ENCODE measurements at regions not wholly inside any gene's neighbourhood (a gene's known extent, or its start where the extent isn't known, plus 50 kb on each side); places are given as distances from the start of the nearest gene placed in this dataset.

DNA sequence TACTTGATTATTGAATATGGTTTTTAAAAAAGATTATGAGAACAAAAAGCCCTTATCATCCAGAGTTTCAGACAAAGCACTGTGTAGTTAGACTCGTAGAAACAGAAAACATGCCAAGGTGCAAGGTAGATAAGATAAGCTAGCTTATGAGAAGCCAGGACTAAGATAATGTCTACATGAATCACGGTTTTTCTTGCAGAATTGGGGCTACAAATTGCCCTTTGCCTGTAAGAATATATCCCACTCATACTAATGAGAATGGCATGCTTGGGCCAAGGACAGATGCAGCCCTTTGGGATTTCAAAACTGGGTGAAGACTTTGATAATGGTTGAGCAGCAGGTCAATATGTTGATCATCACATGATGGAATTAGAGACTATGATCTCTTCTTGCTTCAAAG lies 165.3 kb upstream of the PREP start:
- H3K36me3 ChIP-seq (ENCODE audit: control insufficient read depth in 4 of 4, insufficient read depth in 3 of 4, low read depth in 1 of 4, low read length in 3 of 4), result no peaks in the 10 kb centered on the region
- no peak overlapping the region for H3K27ac ChIP-seq (ENCODE audit: low read depth in 1 of 2, low read length in 2 of 2)
- H3K9ac ChIP-seq (ENCODE audit: low read depth in 1 of 2, low read length in 2 of 2), result no peak overlapping the region
- WGBS, result 23% methylated on average over 2 of the region's 2 CpGs
- DNase-seq (ENCODE audit: low spot score), result no peak
- H3K4me3 ChIP-seq (ENCODE audit: low read depth in 1 of 3, low read length in 3 of 3), result no peak overlapping the region
- TF ChIP-seq TAF1 (conservative IDR thresholded peaks at IDR 0.05) (no peak), EGR1 (IDR thresholded peaks at IDR 0.05; ENCODE audit: low read depth in 2 of 2) (no peak), FOXA1 (IDR thresholded peaks at IDR 0.05) (no peak), HNF4G (IDR thresholded peaks at IDR 0.05) (no peak), FOXA2 (IDR thresholded peaks at IDR 0.05) (no peak), SP1 (IDR thresholded peaks at IDR 0.05) (no peak), HNF4A (conservative IDR thresholded peaks at IDR 0.05) (no peak), RAD21 (IDR thresholded peaks at IDR 0.05) (no peak), JUND (IDR thresholded peaks at IDR 0.05) (no peak), YY1 (IDR thresholded peaks at IDR 0.05) (no peak), NR2F2 (IDR thresholded peaks at IDR 0.05) (no peak)
- TF ChIP-seq, protein P1, sequence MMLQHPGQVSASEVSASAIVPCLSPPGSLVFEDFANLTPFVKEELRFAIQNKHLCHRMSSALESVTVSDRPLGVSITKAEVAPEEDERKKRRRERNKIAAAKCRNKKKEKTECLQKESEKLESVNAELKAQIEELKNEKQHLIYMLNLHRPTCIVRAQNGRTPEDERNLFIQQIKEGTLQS (IDR thresholded peaks at IDR 0.05), result no peak
- TF ChIP-seq, protein P2, sequence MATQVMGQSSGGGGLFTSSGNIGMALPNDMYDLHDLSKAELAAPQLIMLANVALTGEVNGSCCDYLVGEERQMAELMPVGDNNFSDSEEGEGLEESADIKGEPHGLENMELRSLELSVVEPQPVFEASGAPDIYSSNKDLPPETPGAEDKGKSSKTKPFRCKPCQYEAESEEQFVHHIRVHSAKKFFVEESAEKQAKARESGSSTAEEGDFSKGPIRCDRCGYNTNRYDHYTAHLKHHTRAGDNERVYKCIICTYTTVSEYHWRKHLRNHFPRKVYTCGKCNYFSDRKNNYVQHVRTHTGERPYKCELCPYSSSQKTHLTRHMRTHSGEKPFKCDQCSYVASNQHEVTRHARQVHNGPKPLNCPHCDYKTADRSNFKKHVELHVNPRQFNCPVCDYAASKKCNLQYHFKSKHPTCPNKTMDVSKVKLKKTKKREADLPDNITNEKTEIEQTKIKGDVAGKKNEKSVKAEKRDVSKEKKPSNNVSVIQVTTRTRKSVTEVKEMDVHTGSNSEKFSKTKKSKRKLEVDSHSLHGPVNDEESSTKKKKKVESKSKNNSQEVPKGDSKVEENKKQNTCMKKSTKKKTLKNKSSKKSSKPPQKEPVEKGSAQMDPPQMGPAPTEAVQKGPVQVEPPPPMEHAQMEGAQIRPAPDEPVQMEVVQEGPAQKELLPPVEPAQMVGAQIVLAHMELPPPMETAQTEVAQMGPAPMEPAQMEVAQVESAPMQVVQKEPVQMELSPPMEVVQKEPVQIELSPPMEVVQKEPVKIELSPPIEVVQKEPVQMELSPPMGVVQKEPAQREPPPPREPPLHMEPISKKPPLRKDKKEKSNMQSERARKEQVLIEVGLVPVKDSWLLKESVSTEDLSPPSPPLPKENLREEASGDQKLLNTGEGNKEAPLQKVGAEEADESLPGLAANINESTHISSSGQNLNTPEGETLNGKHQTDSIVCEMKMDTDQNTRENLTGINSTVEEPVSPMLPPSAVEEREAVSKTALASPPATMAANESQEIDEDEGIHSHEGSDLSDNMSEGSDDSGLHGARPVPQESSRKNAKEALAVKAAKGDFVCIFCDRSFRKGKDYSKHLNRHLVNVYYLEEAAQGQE (IDR thresholded peaks at IDR 0.05), result no peak
- TF ChIP-seq, protein P3, sequence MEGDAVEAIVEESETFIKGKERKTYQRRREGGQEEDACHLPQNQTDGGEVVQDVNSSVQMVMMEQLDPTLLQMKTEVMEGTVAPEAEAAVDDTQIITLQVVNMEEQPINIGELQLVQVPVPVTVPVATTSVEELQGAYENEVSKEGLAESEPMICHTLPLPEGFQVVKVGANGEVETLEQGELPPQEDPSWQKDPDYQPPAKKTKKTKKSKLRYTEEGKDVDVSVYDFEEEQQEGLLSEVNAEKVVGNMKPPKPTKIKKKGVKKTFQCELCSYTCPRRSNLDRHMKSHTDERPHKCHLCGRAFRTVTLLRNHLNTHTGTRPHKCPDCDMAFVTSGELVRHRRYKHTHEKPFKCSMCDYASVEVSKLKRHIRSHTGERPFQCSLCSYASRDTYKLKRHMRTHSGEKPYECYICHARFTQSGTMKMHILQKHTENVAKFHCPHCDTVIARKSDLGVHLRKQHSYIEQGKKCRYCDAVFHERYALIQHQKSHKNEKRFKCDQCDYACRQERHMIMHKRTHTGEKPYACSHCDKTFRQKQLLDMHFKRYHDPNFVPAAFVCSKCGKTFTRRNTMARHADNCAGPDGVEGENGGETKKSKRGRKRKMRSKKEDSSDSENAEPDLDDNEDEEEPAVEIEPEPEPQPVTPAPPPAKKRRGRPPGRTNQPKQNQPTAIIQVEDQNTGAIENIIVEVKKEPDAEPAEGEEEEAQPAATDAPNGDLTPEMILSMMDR (IDR thresholded peaks at IDR 0.05; ENCODE audit: low read depth, low read length, missing input control), result no peak
- TF ChIP-seq, protein P4, sequence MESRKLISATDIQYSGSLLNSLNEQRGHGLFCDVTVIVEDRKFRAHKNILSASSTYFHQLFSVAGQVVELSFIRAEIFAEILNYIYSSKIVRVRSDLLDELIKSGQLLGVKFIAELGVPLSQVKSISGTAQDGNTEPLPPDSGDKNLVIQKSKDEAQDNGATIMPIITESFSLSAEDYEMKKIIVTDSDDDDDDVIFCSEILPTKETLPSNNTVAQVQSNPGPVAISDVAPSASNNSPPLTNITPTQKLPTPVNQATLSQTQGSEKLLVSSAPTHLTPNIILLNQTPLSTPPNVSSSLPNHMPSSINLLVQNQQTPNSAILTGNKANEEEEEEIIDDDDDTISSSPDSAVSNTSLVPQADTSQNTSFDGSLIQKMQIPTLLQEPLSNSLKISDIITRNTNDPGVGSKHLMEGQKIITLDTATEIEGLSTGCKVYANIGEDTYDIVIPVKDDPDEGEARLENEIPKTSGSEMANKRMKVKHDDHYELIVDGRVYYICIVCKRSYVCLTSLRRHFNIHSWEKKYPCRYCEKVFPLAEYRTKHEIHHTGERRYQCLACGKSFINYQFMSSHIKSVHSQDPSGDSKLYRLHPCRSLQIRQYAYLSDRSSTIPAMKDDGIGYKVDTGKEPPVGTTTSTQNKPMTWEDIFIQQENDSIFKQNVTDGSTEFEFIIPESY (IDR thresholded peaks at IDR 0.05), result no peak
- H3K4me1 ChIP-seq (ENCODE audit: control insufficient read depth in 4 of 4, insufficient read depth in 4 of 4, low read length in 3 of 4), result peaks cover 0 to 8% (median 0%) of the 10 kb centered on the region in 4 donors
- no peaks in the 10 kb centered on the region for H3K9me3 ChIP-seq (ENCODE audit: control insufficient read depth in 4 of 4, low read length in 3 of 4)
- peaks cover 0 to 9% (median 0%) of the 10 kb centered on the region in 4 donors for H3K27me3 ChIP-seq (ENCODE audit: control insufficient read depth in 4 of 4, insufficient read depth in 4 of 4, low read length in 3 of 4)

DNA sequence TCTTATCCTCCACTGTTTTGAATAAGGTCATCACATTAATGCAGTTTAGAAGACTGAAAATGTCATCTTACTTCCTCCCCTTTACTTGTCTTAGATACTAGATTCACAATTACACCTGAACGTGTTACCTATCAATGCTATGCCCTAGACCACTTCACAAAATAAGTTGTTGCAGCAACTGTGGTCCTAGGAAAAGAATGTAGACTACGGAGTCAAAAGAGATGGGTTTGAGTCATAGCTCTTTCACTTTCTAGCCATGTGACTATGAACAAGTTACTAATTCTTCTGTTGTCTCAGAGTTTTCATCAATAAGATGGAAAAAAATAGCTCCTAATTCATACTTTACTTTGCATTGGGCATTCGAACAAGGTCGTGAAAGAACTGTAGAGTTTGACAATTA lies 164.3 kb upstream of the PREP start:
- H3K9ac ChIP-seq (ENCODE audit: low read depth in 1 of 2, low read length in 2 of 2), result no peak overlapping the region
- H3K27ac ChIP-seq (ENCODE audit: low read depth in 1 of 2, low read length in 2 of 2), result no peak overlapping the region
- H3K4me1 ChIP-seq (ENCODE audit: control insufficient read depth in 4 of 4, insufficient read depth in 4 of 4, low read length in 3 of 4), result peaks cover 0 to 8% (median 0%) of the 10 kb centered on the region in 4 donors
- TF ChIP-seq EGR1 (IDR thresholded peaks at IDR 0.05; ENCODE audit: low read depth in 2 of 2) (no peak), RXRA (IDR thresholded peaks at IDR 0.05) (no peak), SP1 (IDR thresholded peaks at IDR 0.05) (no peak), NR2F2 (IDR thresholded peaks at IDR 0.05) (no peak), YY1 (IDR thresholded peaks at IDR 0.05) (no peak), RAD21 (IDR thresholded peaks at IDR 0.05) (no peak), FOXA2 (IDR thresholded peaks at IDR 0.05) (no peak)
- TF ChIP-seq, protein P3 (IDR thresholded peaks at IDR 0.05; ENCODE audit: low read depth, low read length, missing input control), result no peak
- TF ChIP-seq, protein P1 (IDR thresholded peaks at IDR 0.05), result no peak
- TF ChIP-seq, protein P2 (IDR thresholded peaks at IDR 0.05), result no peak
- no peak for DNase-seq (ENCODE audit: low spot score)
- 81% methylated on average over 4 of the region's 4 CpGs for WGBS
- no peaks in the 10 kb centered on the region for H3K9me3 ChIP-seq (ENCODE audit: control insufficient read depth in 4 of 4, low read length in 3 of 4)
- H3K27me3 ChIP-seq (ENCODE audit: control insufficient read depth in 4 of 4, insufficient read depth in 4 of 4, low read length in 3 of 4), result peaks cover 0 to 9% (median 0%) of the 10 kb centered on the region in 4 donors
- H3K36me3 ChIP-seq (ENCODE audit: control insufficient read depth in 4 of 4, insufficient read depth in 3 of 4, low read depth in 1 of 4, low read length in 3 of 4), result no peaks in the 10 kb centered on the region
- H3K4me3 ChIP-seq (ENCODE audit: low read depth in 1 of 3, low read length in 3 of 3), result no peak overlapping the region
